Keratinocyte (primary cell): ENCODE measurements at regions not wholly inside any gene's neighbourhood (a gene's known extent, or its start where the extent isn't known, plus 50 kb on each side); places are given as distances from the start of the nearest gene placed in this dataset.

Source experiments
- DNase-seq: peaks from one replicate; pipeline ENCODE4 v3.0.0-alpha.2; 2011; ENCODE audit warnings: low read depth, missing footprints, low spot score
- FAIRE-seq: peaks from 2 replicates; lab custom pipeline; 2011; peaks lifted over from hg19 to GRCh38; lab: Jason Lieb, UNC
- H2AFZ ChIP-seq: 2 replicates; pipeline ENCODE4 v1.6.0; 2012; ENCODE audit warnings: low read length, control low read depth, inconsistent platforms; ENCODE audit not compliant: control insufficient read depth
- H3K27ac ChIP-seq: 2 replicates; pipeline ENCODE4 v1.5.1; 2011; ENCODE audit warnings: low read length; ENCODE audit not compliant: control insufficient read depth, insufficient read depth
- H3K27me3 ChIP-seq: 3 replicates; pipeline ENCODE4 v1.6.0; 2011; ENCODE audit warnings: low read length; ENCODE audit not compliant: control insufficient read depth, insufficient read depth; ENCODE audit errors: extremely low read depth
- H3K36me3 ChIP-seq, 2 experiments: 2 replicates in 1 of 2; 3 replicates in 1 of 2; pipeline ENCODE4 v1.5.1; 2011; ENCODE audit warnings: low read length in 2 of 2, mild to moderate bottlenecking in 1 of 2; ENCODE audit not compliant: control insufficient read depth in 2 of 2, insufficient read depth in 2 of 2; ENCODE audit errors: extremely low read depth in 1 of 2
- H3K4me1 ChIP-seq: 3 replicates; pipeline ENCODE4 v1.5.1; 2011; ENCODE audit warnings: low read length; ENCODE audit not compliant: control insufficient read depth, insufficient read depth; ENCODE audit errors: extremely low read depth
- H3K4me2 ChIP-seq: 3 replicates; pipeline ENCODE4 v1.6.0; 2011; ENCODE audit warnings: low read depth, low read length; ENCODE audit not compliant: control insufficient read depth, insufficient read depth; ENCODE audit errors: extremely low read depth
- H3K4me3 ChIP-seq, 3 experiments: fragments of 200-600 bp in 1 of 3; sonication (generic) in 1 of 3; 2 replicates in 2 of 3; 3 replicates in 1 of 3; pipeline ENCODE4 v1.5.1; 2011 to 2016; ENCODE audit warnings: low read length in 3 of 3, mild to moderate bottlenecking in 3 of 3, control low read depth in 2 of 3, inconsistent platforms in 1 of 3, low read depth in 1 of 3, mixed read lengths in 1 of 3, mixed run types in 1 of 3, moderate library complexity in 1 of 3; ENCODE audit not compliant: control insufficient read depth in 2 of 3, insufficient read depth in 2 of 3; ENCODE audit errors: extremely low read depth in 1 of 3
- H3K79me2 ChIP-seq: 2 replicates; pipeline ENCODE4 v1.6.0; 2012; ENCODE audit warnings: low read length; ENCODE audit not compliant: control insufficient read depth, insufficient read depth
- H3K9ac ChIP-seq: 3 replicates; pipeline ENCODE4 v1.6.0; 2011; ENCODE audit warnings: low read length; ENCODE audit not compliant: control insufficient read depth, insufficient read depth; ENCODE audit errors: extremely low read depth
- H3K9me1 ChIP-seq: 3 replicates; pipeline ENCODE4 v1.6.0; 2011; ENCODE audit warnings: low read length; ENCODE audit not compliant: control insufficient read depth, insufficient read depth; ENCODE audit errors: extremely low read depth
- H3K9me3 ChIP-seq: 2 replicates; pipeline ENCODE4 v1.5.1; 2012; ENCODE audit warnings: low read depth, low read length; ENCODE audit not compliant: control insufficient read depth
- H4K20me1 ChIP-seq: 3 replicates; pipeline ENCODE4 v1.6.0; 2011; ENCODE audit warnings: low read length; ENCODE audit not compliant: control insufficient read depth, insufficient read depth; ENCODE audit errors: extremely low read depth
- CTCF ChIP-seq, 3 experiments: IDR thresholded peaks in 1 of 3; conservative IDR thresholded peaks in 1 of 3; optimal IDR thresholded peaks in 1 of 3; 2 replicates in 2 of 3; 3 replicates in 1 of 3; pipeline versions ENCODE3 to v1.5.1; 2011; ENCODE audit warnings: low read length in 3 of 3, mild to moderate bottlenecking in 3 of 3, moderate library complexity in 2 of 3, control low read depth in 1 of 3, inconsistent platforms in 1 of 3; ENCODE audit not compliant: insufficient read depth in 2 of 3; ENCODE audit errors: extremely low read depth in 1 of 3
- EZH2 ChIP-seq: IDR thresholded peaks from one replicate; pipeline ENCODE4 v1.6.1; 2012; ENCODE audit warnings: inconsistent platforms, mild to moderate bottlenecking, low read length, moderate library complexity
- dilution Hi-C: fragments of 300-500 bp; cut with MboI; formaldehyde crosslinking; loops from one replicate; pipeline ENCODE4 v1.7.0; 2020; ENCODE audit warnings: low sequenced_read_pairs; ENCODE audit not compliant: extremely low pct_ligation_motif_present

GRCh38 chr7:22001345-22002004 is 55.8 kb upstream of the CDCA7L start:
- peak overlapping the region; percentile 22 for H3K4me2 ChIP-seq
- dilution Hi-C loops, result no loop called here
- no peak for TF ChIP-seq EZH2
- peak; percentile 25 to 53 (median 53) for TF ChIP-seq CTCF (optimal IDR thresholded peaks at IDR 0.05 in 1 of 3, IDR thresholded peaks at IDR 0.05 in 1 of 3, conservative IDR thresholded peaks at IDR 0.05 in 1 of 3; ENCODE audit: extremely low read depth in 1 of 3, insufficient read depth in 2 of 3, low read length in 3 of 3)
- peak overlapping the region; percentile 45 for H3K9ac ChIP-seq
- FAIRE-seq, result peak; percentile 91
- H3K9me1 ChIP-seq, result no peaks in the 10 kb centered on the region
- peak overlapping the region; percentile 58 for H2AFZ ChIP-seq
- H3K79me2 ChIP-seq, result no peaks in the 10 kb centered on the region
- H3K4me1 ChIP-seq, result peaks cover 16% of the 10 kb centered on the region
- H3K4me3 ChIP-seq, result peak overlapping the region in 1 of 3 experiments; percentile 12
- no peaks in the 10 kb centered on the region for H3K36me3 ChIP-seq
- H3K27ac ChIP-seq, result peak overlapping the region; percentile 68
- peak; percentile 61 for DNase-seq
- no peaks in the 10 kb centered on the region for H4K20me1 ChIP-seq
- H3K9me3 ChIP-seq, result no peaks in the 10 kb centered on the region
- H3K27me3 ChIP-seq, result no peaks in the 10 kb centered on the region

- Histone ChIP-seq H3K9me3 (no peaks in the 10 kb centered on the region), H3K4me1 (peaks cover 22% of the 10 kb centered on the region), H3K36me3 (no peaks in the 10 kb centered on the region), H3K27ac (no peak overlapping the region), H3K9me1 (no peaks in the 10 kb centered on the region), H3K27me3 (no peaks in the 10 kb centered on the region), H3K4me3 (no peak overlapping the region), H3K79me2 (no peaks in the 10 kb centered on the region), H2AFZ (no peak overlapping the region), H3K9ac (no peak overlapping the region), H4K20me1 (no peaks in the 10 kb centered on the region), H3K4me2 (no peak overlapping the region)
- dilution Hi-C loops, result no loop called here
- no peak for FAIRE-seq
- DNase-seq, result peak; percentile 7
- TF ChIP-seq EZH2 (no peak), CTCF (optimal IDR thresholded peaks at IDR 0.05 in 1 of 3, IDR thresholded peaks at IDR 0.05 in 1 of 3, conservative IDR thresholded peaks at IDR 0.05 in 1 of 3; ENCODE audit: extremely low read depth in 1 of 3, insufficient read depth in 2 of 3, low read length in 3 of 3) (no peak)
These were observed 54.2 kb upstream of the CDCA7L start for GRCh38 chr7:21999896-22000295.
